Peyer's patch (tissue), 4 donors: ENCODE measurements at regions not wholly inside any gene's neighbourhood (a gene's known extent, or its start where the extent isn't known, plus 50 kb on each side); places are given as distances from the start of the nearest gene placed in this dataset.

Source experiments
- POLR2A ChIP-seq, 2 donors: fragments of 450-650 bp; IDR thresholded peaks; one replicate each; pipeline ENCODE4 v1.5.1; 2017; ENCODE audit warnings: antibody characterized with exemption in 2 of 2, mild to moderate bottlenecking in 2 of 2, moderate library complexity in 2 of 2
- TF ChIP-seq, protein P1 (sequence below), 6 experiments: fragments of 450-650 bp in 4 of 6; fragments of 200-600 bp in 2 of 6; sonication (generic) in 1 of 6; IDR thresholded peaks; one replicate each; pipeline ENCODE4 v1.5.1; 2017 to 2019; ENCODE audit warnings: antibody characterized with exemption in 6 of 6, mild to moderate bottlenecking in 3 of 6, moderate library complexity in 1 of 6

DNA sequence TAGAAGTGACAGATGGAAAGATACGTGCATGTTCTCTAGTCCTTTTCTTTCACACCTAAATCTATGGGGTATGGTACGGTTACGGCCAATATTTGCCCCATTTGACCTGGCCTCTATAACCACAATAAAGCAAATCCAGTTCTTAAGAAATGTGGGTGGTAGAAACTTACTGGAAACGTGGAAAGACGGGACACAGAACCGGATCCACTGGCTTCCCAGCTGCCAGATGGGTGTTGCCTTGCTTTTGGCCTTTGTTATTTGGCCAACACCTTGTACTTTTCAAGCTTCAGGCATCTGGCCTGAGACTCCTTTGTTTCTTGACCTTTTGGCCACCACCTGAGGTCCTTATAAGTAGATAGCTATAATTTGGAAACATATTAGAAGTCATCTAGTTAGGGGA, 635.9 kb downstream of the SLC4A3 start:
- TF ChIP-seq, protein P1, sequence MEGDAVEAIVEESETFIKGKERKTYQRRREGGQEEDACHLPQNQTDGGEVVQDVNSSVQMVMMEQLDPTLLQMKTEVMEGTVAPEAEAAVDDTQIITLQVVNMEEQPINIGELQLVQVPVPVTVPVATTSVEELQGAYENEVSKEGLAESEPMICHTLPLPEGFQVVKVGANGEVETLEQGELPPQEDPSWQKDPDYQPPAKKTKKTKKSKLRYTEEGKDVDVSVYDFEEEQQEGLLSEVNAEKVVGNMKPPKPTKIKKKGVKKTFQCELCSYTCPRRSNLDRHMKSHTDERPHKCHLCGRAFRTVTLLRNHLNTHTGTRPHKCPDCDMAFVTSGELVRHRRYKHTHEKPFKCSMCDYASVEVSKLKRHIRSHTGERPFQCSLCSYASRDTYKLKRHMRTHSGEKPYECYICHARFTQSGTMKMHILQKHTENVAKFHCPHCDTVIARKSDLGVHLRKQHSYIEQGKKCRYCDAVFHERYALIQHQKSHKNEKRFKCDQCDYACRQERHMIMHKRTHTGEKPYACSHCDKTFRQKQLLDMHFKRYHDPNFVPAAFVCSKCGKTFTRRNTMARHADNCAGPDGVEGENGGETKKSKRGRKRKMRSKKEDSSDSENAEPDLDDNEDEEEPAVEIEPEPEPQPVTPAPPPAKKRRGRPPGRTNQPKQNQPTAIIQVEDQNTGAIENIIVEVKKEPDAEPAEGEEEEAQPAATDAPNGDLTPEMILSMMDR (IDR thresholded peaks at IDR 0.05), result no peak
- TF ChIP-seq POLR2A (IDR thresholded peaks at IDR 0.05), result no peak
